Heart left ventricle (tissue), 16 donors: ENCODE measurements at regions not wholly inside any gene's neighbourhood (a gene's known extent, or its start where the extent isn't known, plus 50 kb on each side); places are given as distances from the start of the nearest gene placed in this dataset.

Experiments used
- ATAC-seq, 4 donors: fragments of 200-7000 bp; cut with Tn5 transposase; one replicate each; pipeline ENCODE4 v1.9.1; 2020 to 2022; ENCODE audit warnings: moderate library complexity in 4 of 4, mild to moderate bottlenecking in 3 of 4, moderate number of reproducible peaks in 1 of 4
- DNase-seq, 5 donors: peaks; one replicate each; pipeline ENCODE4 v3.0.0-alpha.2; 2020
- H3K27ac ChIP-seq, 12 donors: fragments of 200-600 bp; sonication (generic) in 4 of 12; one replicate each; pipeline versions ENCODE4 v1.5.0 to v1.8.0; 2016 to 2022; ENCODE audit warnings: mild to moderate bottlenecking in 2 of 12
- H3K27me3 ChIP-seq, 9 donors: fragments of 200-600 bp; sonication (generic) in 2 of 9; one replicate each; pipeline versions ENCODE4 v1.5.1 to v1.8.0; 2016 to 2022; ENCODE audit warnings: mild to moderate bottlenecking in 3 of 9
- H3K36me3 ChIP-seq, 9 donors: fragments of 200-600 bp; sonication (generic) in 2 of 9; one replicate each; pipeline versions ENCODE4 v1.5.0 to v1.8.0; 2018 to 2022; ENCODE audit warnings: mild to moderate bottlenecking in 2 of 9
- H3K4me1 ChIP-seq, 12 donors: fragments of 200-600 bp; sonication (generic) in 4 of 12; one replicate each; pipeline versions ENCODE4 v1.5.0 to v1.8.0; 2016 to 2022; ENCODE audit warnings: mild to moderate bottlenecking in 3 of 12
- H3K4me3 ChIP-seq, 12 donors: fragments of 200-600 bp; sonication (generic) in 4 of 12; one replicate each; pipeline versions ENCODE4 v1.5.0 to v1.8.0; 2017 to 2022; ENCODE audit warnings: mild to moderate bottlenecking in 9 of 12, moderate library complexity in 4 of 12
- H3K9me3 ChIP-seq, 12 donors: fragments of 200-600 bp; sonication (generic) in 4 of 12; one replicate each; pipeline versions ENCODE4 v1.5.0 to v1.8.0; 2016 to 2022; ENCODE audit warnings: mild to moderate bottlenecking in 1 of 12
- CTCF ChIP-seq, 12 donors: fragments of 200-600 bp; sonication (generic) in 4 of 12; IDR thresholded peaks; one replicate each; pipeline versions ENCODE4 v1.5.0 to v1.8.0; 2018 to 2022; ENCODE audit warnings: antibody characterized with exemption in 12 of 12, mild to moderate bottlenecking in 5 of 12
- POLR2A ChIP-seq, 2 donors: fragments of 450-650 bp; IDR thresholded peaks; one replicate each; pipeline ENCODE4 v1.6.1; 2017; ENCODE audit warnings: antibody characterized with exemption in 2 of 2, mild to moderate bottlenecking in 2 of 2, moderate library complexity in 2 of 2
- WGBS, 4 donors: extraction: QIAGEN DNeasy Blood & Tissue Kit in 2 of 4; methylation state at CpG; one replicate each; pipeline versions ENCODE4 v1.1.5 to v1.1.7; 2013 to 2018; 5-methylcytosine and 5-hydroxymethylcytosine counted together
- intact Hi-C, 10 donors: fragments of 100-400 bp; cut with DNase I; formaldehyde crosslinking; loops; one replicate each; pipeline versions ENCODE4 v1.11.1 to v1.14.2; 2022
- donor health status: ischemic (EF 13 %, LVEDD 7.1; RV severe dilation, severe dysfunction).
- donor health status: healthy with polysubstance abuse.
- donor health status: DM: no; HTN: yes; CAD: no.
- donor health status: DM: no; HTN: no; CAD: no.
- donor health status: ischemic (EF 25% LVEDD 6.9; RV normal size, moderate dysfunction).
- donor health status: ischemic (EF 25% LVEDD 5.7; RV mildly dilated, moderate dysfunction).
- donor health status: healthy.
- donor health status: DM: yes; HTN: yes; CAD: no.
- donor health status: ischemic (EF 35%, LVEDD 5.7; RV mildly dilated, moderate dysfunction).
- donor health status: nonischemic (EF 11% LVEDD 7.7; RV severe dilation, severe dysfunction).
- donor health status: DM: yes; HTN: yes; CAD: no.
- donor health status: PGD.
- donor health status: ischemic (EF 29% LVEDD 5.4; RV normal size, mild dysfunction).
- donor health status: nonischemic (EF 23%, LVEDD 6.1; RV moderate dilation, normal function).

GRCh38 chr1:192086644-192087043 is 71.6 kb upstream of the RGS18 start:
- H3K9me3 ChIP-seq: no peaks in the 10 kb centered on the region
- intact Hi-C loops: no loop called here
- no peaks in the 10 kb centered on the region for H3K4me1 ChIP-seq
- H3K27ac ChIP-seq: no peak overlapping the region
- no peaks in the 10 kb centered on the region for H3K27me3 ChIP-seq
- WGBS, 4 donors: 91 to 96% (median 95%) methylated on average over 1 of the region's 1 CpG
- DNase-seq (no peak), ATAC-seq (no peak)
- no peaks in the 10 kb centered on the region for H3K36me3 ChIP-seq
- H3K4me3 ChIP-seq: no peak overlapping the region
- TF ChIP-seq CTCF (IDR thresholded peaks at IDR 0.05) (no peak), POLR2A (IDR thresholded peaks at IDR 0.05) (no peak)

- Histone ChIP-seq H3K27ac (no peak overlapping the region), H3K9me3 (no peaks in the 10 kb centered on the region), H3K4me3 (no peak overlapping the region), H3K4me1 (no peaks in the 10 kb centered on the region), H3K27me3 (no peaks in the 10 kb centered on the region), H3K36me3 (no peaks in the 10 kb centered on the region)
- no peak for ATAC-seq
- DNase-seq: no peak
- intact Hi-C loops: no loop called here
- no peak for TF ChIP-seq POLR2A (IDR thresholded peaks at IDR 0.05)
- no peak for TF ChIP-seq CTCF (IDR thresholded peaks at IDR 0.05)
- WGBS, 4 donors: 69 to 100% (median 81%) methylated on average over 1 of the region's 1 CpG
These were observed 70.9 kb upstream of the RGS18 start for GRCh38 chr1:192087334-192087733.

- Histone ChIP-seq H3K27me3 (no peaks in the 10 kb centered on the region), H3K27ac (no peak overlapping the region), H3K9me3 (no peaks in the 10 kb centered on the region), H3K4me3 (no peak overlapping the region), H3K4me1 (no peaks in the 10 kb centered on the region), H3K36me3 (no peaks in the 10 kb centered on the region)
- no peak for DNase-seq
- intact Hi-C loops: no loop called here
- TF ChIP-seq POLR2A (IDR thresholded peaks at IDR 0.05) (no peak), CTCF (IDR thresholded peaks at IDR 0.05) (no peak)
- no peak for ATAC-seq
- 39 to 66% (median 53%) methylated on average over 2 of the region's 2 CpGs for WGBS, 4 donors
These were observed 69.8 kb upstream of the RGS18 start for GRCh38 chr1:192088496-192088895.

GRCh38 chr1:192098001-192098400 is 60.3 kb upstream of the RGS18 start:
- H3K27me3 ChIP-seq: no peaks in the 10 kb centered on the region
- H3K27ac ChIP-seq: no peak overlapping the region
- DNase-seq (no peak), ATAC-seq (no peak)
- 92 to 96% (median 94%) methylated on average over 4 of the region's 4 CpGs for WGBS, 4 donors
- TF ChIP-seq CTCF (IDR thresholded peaks at IDR 0.05) (no peak), POLR2A (IDR thresholded peaks at IDR 0.05) (no peak)
- no peaks in the 10 kb centered on the region for H3K36me3 ChIP-seq
- intact Hi-C loops: no loop called here
- no peak overlapping the region for H3K4me3 ChIP-seq
- no peaks in the 10 kb centered on the region for H3K9me3 ChIP-seq
- H3K4me1 ChIP-seq: no peaks in the 10 kb centered on the region
